RWPE2 (cell line): ENCODE measurements at regions not wholly inside any gene's neighbourhood (a gene's known extent, or its start where the extent isn't known, plus 50 kb on each side); places are given as distances from the start of the nearest gene placed in this dataset.

ENCODE experiments used
- ATAC-seq: fragments of 200-7000 bp; cut with Tn5 transposase; 3 replicates; pipeline ENCODE4 v1.9.1; 2021; ENCODE audit warnings: low read depth
- DNase-seq: peaks from one replicate; pipeline ENCODE4 v3.0.0-alpha.2; 2020; ENCODE audit warnings: low spot score
- H3K27ac ChIP-seq: fragments of 450-650 bp; 2 replicates; pipeline ENCODE4 v1.5.1; 2017; ENCODE audit warnings: mild to moderate bottlenecking; ENCODE audit not compliant: poor library complexity, severe bottlenecking
- H3K27me3 ChIP-seq: fragments of 250-450 bp; sonication (Bioruptor Pico); 2 replicates; pipeline ENCODE4 v1.5.1; 2021; ENCODE audit warnings: mild to moderate bottlenecking, moderate library complexity; ENCODE audit not compliant: insufficient read depth, poor library complexity, severe bottlenecking
- H3K36me3 ChIP-seq: fragments of 250-450 bp; sonication (Bioruptor Pico); 2 replicates; pipeline ENCODE4 v1.5.1; 2020; ENCODE audit warnings: low read depth, mild to moderate bottlenecking, moderate library complexity
- H3K4me1 ChIP-seq: fragments of 250-450 bp; sonication (Bioruptor Pico); 2 replicates; pipeline ENCODE4 v1.5.1; 2021; ENCODE audit warnings: mild to moderate bottlenecking, moderate library complexity; ENCODE audit not compliant: insufficient read depth, poor library complexity, severe bottlenecking
- H3K4me3 ChIP-seq: fragments of 250-450 bp; sonication (Bioruptor Pico); 2 replicates; pipeline ENCODE4 v1.5.1; 2021; ENCODE audit warnings: mild to moderate bottlenecking, moderate library complexity; ENCODE audit not compliant: severe bottlenecking
- H3K9me3 ChIP-seq: fragments of 250-450 bp; sonication (Bioruptor Pico); 2 replicates; pipeline ENCODE4 v1.5.1; 2021; ENCODE audit warnings: mild to moderate bottlenecking, moderate library complexity; ENCODE audit not compliant: severe bottlenecking
- TF ChIP-seq, protein P1 (sequence below): fragments of 450-650 bp; IDR thresholded peaks from one replicate; pipeline ENCODE4 v1.5.1; 2017; ENCODE audit warnings: mild to moderate bottlenecking, moderate library complexity; ENCODE audit not compliant: poor library complexity, severe bottlenecking

DNA sequence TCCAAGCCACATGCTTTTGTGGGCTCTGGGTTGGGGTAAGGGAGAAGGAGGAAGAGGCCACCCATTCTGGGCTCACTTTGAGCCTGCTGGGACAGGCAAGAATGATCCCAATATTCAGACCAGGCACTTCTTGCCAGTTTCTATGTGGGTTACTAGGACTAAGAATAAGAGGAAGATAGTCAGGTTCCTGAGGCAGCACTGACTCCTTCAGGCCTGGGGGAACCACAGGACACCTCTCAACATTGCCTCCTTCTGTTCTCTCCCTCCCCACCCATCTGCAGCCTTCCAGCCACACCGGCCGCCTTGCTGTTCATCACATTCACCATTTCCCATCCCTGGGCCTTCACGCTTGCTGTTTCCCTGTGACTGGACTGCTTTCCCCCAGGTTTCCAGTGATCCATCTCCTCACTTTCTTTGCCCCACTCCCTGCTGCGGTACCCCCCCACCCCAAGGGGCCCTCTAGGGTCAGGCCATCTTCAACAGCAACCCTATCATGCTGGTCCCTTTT lies 69.2 kb upstream of the SIRPA start:
- H3K27me3 ChIP-seq: no peaks in the 10 kb centered on the region
- no peak for ATAC-seq
- no peak for DNase-seq
- H3K9me3 ChIP-seq: peaks cover 7% of the 10 kb centered on the region
- H3K36me3 ChIP-seq: no peaks in the 10 kb centered on the region
- H3K4me1 ChIP-seq: peaks cover 39% of the 10 kb centered on the region
- peak overlapping the region; percentile 65 for H3K27ac ChIP-seq
- TF ChIP-seq, protein P1, sequence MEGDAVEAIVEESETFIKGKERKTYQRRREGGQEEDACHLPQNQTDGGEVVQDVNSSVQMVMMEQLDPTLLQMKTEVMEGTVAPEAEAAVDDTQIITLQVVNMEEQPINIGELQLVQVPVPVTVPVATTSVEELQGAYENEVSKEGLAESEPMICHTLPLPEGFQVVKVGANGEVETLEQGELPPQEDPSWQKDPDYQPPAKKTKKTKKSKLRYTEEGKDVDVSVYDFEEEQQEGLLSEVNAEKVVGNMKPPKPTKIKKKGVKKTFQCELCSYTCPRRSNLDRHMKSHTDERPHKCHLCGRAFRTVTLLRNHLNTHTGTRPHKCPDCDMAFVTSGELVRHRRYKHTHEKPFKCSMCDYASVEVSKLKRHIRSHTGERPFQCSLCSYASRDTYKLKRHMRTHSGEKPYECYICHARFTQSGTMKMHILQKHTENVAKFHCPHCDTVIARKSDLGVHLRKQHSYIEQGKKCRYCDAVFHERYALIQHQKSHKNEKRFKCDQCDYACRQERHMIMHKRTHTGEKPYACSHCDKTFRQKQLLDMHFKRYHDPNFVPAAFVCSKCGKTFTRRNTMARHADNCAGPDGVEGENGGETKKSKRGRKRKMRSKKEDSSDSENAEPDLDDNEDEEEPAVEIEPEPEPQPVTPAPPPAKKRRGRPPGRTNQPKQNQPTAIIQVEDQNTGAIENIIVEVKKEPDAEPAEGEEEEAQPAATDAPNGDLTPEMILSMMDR: no peak
- no peak overlapping the region for H3K4me3 ChIP-seq

- H3K27ac ChIP-seq: peak overlapping the region; percentile 65
- TF ChIP-seq, protein P1: no peak
- DNase-seq: no peak
- H3K36me3 ChIP-seq: no peaks in the 10 kb centered on the region
- peak; percentile 28 for ATAC-seq
- H3K9me3 ChIP-seq: peaks cover 7% of the 10 kb centered on the region
- no peaks in the 10 kb centered on the region for H3K27me3 ChIP-seq
- peaks cover 35% of the 10 kb centered on the region for H3K4me1 ChIP-seq
- H3K4me3 ChIP-seq: no peak overlapping the region
Observed at GRCh38 chr20:1825507-1825906, 69.7 kb upstream of the SIRPA start.

- Histone ChIP-seq H3K27me3 (no peaks in the 10 kb centered on the region), H3K4me1 (peaks cover 30% of the 10 kb centered on the region)
- no peak for ATAC-seq
Observed at GRCh38 chr20:1824834-1825233, 70.4 kb upstream of the SIRPA start.

GRCh38 chr20:1824181-1824580 lies 71.0 kb upstream of the SIRPA start:
- H3K27ac ChIP-seq: peak overlapping the region; percentile 65
- peaks cover 24% of the 10 kb centered on the region for H3K4me1 ChIP-seq
- no peak for DNase-seq

More at GRCh38 chr20:1824834-1825233, 70.4 kb upstream of the SIRPA start:
- TF ChIP-seq, protein P1: no peak
- Histone ChIP-seq H3K36me3 (no peaks in the 10 kb centered on the region), H3K9me3 (peaks cover 7% of the 10 kb centered on the region), H3K4me3 (no peak overlapping the region), H3K27ac (peak overlapping the region; percentile 65)
- DNase-seq: no peak

GRCh38 chr20:1823450-1823844 lies 71.8 kb upstream of the SIRPA start:
- DNase-seq (no peak), ATAC-seq (no peak)
- H3K36me3 ChIP-seq: no peaks in the 10 kb centered on the region
- TF ChIP-seq, protein P1: no peak
- H3K27me3 ChIP-seq: no peaks in the 10 kb centered on the region
- H3K27ac ChIP-seq: no peak overlapping the region
- H3K4me3 ChIP-seq: no peak overlapping the region
- peaks cover 18% of the 10 kb centered on the region for H3K4me1 ChIP-seq
- H3K9me3 ChIP-seq: peaks cover 7% of the 10 kb centered on the region

More at GRCh38 chr20:1824181-1824580, 71.0 kb upstream of the SIRPA start:
- Histone ChIP-seq H3K9me3 (peaks cover 7% of the 10 kb centered on the region), H3K36me3 (no peaks in the 10 kb centered on the region), H3K27me3 (no peaks in the 10 kb centered on the region), H3K4me3 (no peak overlapping the region)
- ATAC-seq: no peak
- TF ChIP-seq, protein P1: no peak
